ENCODE measurements at regions not wholly inside any gene's neighbourhood (a gene's known extent, or its start where the extent isn't known, plus 50 kb on each side); places are given as distances from the start of the nearest gene placed in this dataset.

- no peak overlapping the region for H3K4me3 ChIP-seq (ENCODE audit: low read depth, low read length, poor library complexity, severe bottlenecking)
- H3K27ac ChIP-seq (ENCODE audit: low read depth, low read length, poor library complexity, severe bottlenecking): no peak overlapping the region
- H3K4me2 ChIP-seq (ENCODE audit: low read length): no peak overlapping the region
- H4K20me1 ChIP-seq (ENCODE audit: insufficient read depth, low read length): no peaks in the 10 kb centered on the region
- H3K9me2 ChIP-seq (ENCODE audit: low read depth, low read length): no peaks in the 10 kb centered on the region
- no peak overlapping the region for H3K9ac ChIP-seq (ENCODE audit: low read length)
- no peaks in the 10 kb centered on the region for H3K79me2 ChIP-seq (ENCODE audit: insufficient read depth, low read length)
- no peaks in the 10 kb centered on the region for H3K4me1 ChIP-seq (ENCODE audit: insufficient read depth, low read length, severe bottlenecking)
- no peaks in the 10 kb centered on the region for H3F3A ChIP-seq (ENCODE audit: insufficient read depth, low read length)
- H3K9me3 ChIP-seq (ENCODE audit: low read length): no peaks in the 10 kb centered on the region
- H2AFZ ChIP-seq (ENCODE audit: low read length): no peak overlapping the region
- H3K36me3 ChIP-seq (ENCODE audit: insufficient read depth, low read length): no peaks in the 10 kb centered on the region
- TF ChIP-seq EZH2 (IDR thresholded peaks at IDR 0.05; ENCODE audit: borderline replicate concordance, low read length) (no peak), CTCF (IDR thresholded peaks at IDR 0.05; ENCODE audit: low read length) (no peak)
- peaks cover 7% of the 10 kb centered on the region; the same call in 1 of the 2 replicates for H3K27me3 ChIP-seq (ENCODE audit: insufficient read depth, low read length)
Observed at GRCh38 chr5:135667673-135668072, 88.9 kb upstream of the CXCL14 start.

GRCh38 chr5:135667204-135667603 lies 88.4 kb upstream of the CXCL14 start:
- Histone ChIP-seq H3K4me2 (ENCODE audit: low read length) (no peak overlapping the region), H2AFZ (ENCODE audit: low read length) (no peak overlapping the region), H4K20me1 (ENCODE audit: insufficient read depth, low read length) (no peaks in the 10 kb centered on the region), H3K9ac (ENCODE audit: low read length) (no peak overlapping the region), H3K9me2 (ENCODE audit: low read depth, low read length) (no peaks in the 10 kb centered on the region), H3K9me3 (ENCODE audit: low read length) (no peaks in the 10 kb centered on the region), H3K36me3 (ENCODE audit: insufficient read depth, low read length) (no peaks in the 10 kb centered on the region), H3K4me3 (ENCODE audit: low read depth, low read length, poor library complexity, severe bottlenecking) (no peak overlapping the region), H3K27ac (ENCODE audit: low read depth, low read length, poor library complexity, severe bottlenecking) (no peak overlapping the region), H3K79me2 (ENCODE audit: insufficient read depth, low read length) (no peaks in the 10 kb centered on the region), H3K27me3 (ENCODE audit: insufficient read depth, low read length) (peaks cover 7% of the 10 kb centered on the region; the same call in 1 of the 2 replicates), H3F3A (ENCODE audit: insufficient read depth, low read length) (no peaks in the 10 kb centered on the region), H3K4me1 (ENCODE audit: insufficient read depth, low read length, severe bottlenecking) (no peaks in the 10 kb centered on the region)
- TF ChIP-seq EZH2 (IDR thresholded peaks at IDR 0.05; ENCODE audit: borderline replicate concordance, low read length) (no peak), CTCF (IDR thresholded peaks at IDR 0.05; ENCODE audit: low read length) (no peak)

- Histone ChIP-seq H3K4me1 (ENCODE audit: insufficient read depth, low read length, severe bottlenecking) (no peaks in the 10 kb centered on the region), H3K27ac (ENCODE audit: low read depth, low read length, poor library complexity, severe bottlenecking) (no peak overlapping the region), H3K4me3 (ENCODE audit: low read depth, low read length, poor library complexity, severe bottlenecking) (no peak overlapping the region), H4K20me1 (ENCODE audit: insufficient read depth, low read length) (no peaks in the 10 kb centered on the region), H3F3A (ENCODE audit: insufficient read depth, low read length) (no peaks in the 10 kb centered on the region), H3K27me3 (ENCODE audit: insufficient read depth, low read length) (no peaks in the 10 kb centered on the region), H3K9me2 (ENCODE audit: low read depth, low read length) (no peaks in the 10 kb centered on the region), H3K36me3 (ENCODE audit: insufficient read depth, low read length) (no peaks in the 10 kb centered on the region), H3K9ac (ENCODE audit: low read length) (no peak overlapping the region), H3K4me2 (ENCODE audit: low read length) (no peak overlapping the region), H3K9me3 (ENCODE audit: low read length) (no peaks in the 10 kb centered on the region), H2AFZ (ENCODE audit: low read length) (no peak overlapping the region), H3K79me2 (ENCODE audit: insufficient read depth, low read length) (no peaks in the 10 kb centered on the region)
- TF ChIP-seq CTCF (IDR thresholded peaks at IDR 0.05; ENCODE audit: low read length) (no peak), EZH2 (IDR thresholded peaks at IDR 0.05; ENCODE audit: borderline replicate concordance, low read length) (no peak)
Observed at GRCh38 chr5:135662683-135663082, 83.9 kb upstream of the CXCL14 start.
